Left ventricle myocardium superior (tissue), 1 donor: ENCODE measurements at regions not wholly inside any gene's neighbourhood (a gene's known extent, or its start where the extent isn't known, plus 50 kb on each side); places are given as distances from the start of the nearest gene placed in this dataset.
A peak's percentile ranks its signal among the peaks of the same experiment; 100 is the strongest.
"Not testable (repeated sequence)": the region's sequence is repeated elsewhere in the genome, so short reads cannot be mapped to it uniquely, and the experiment has no call there.

Source experiments
- ATAC-seq: fragments of 200-7000 bp; cut with Tn5 transposase; one replicate; pipeline ENCODE4 v1.9.1; 2020; ENCODE audit warnings: mild to moderate bottlenecking, moderate library complexity
- DNase-seq: peaks from one replicate; pipeline ENCODE4 v3.0.0-alpha.2; 2020
- intact Hi-C: fragments of 100-400 bp; cut with micrococcal nuclease; formaldehyde crosslinking; loops from one replicate; pipeline ENCODE4 v1.11.0; 2022
- donor health status: DM: no; HTN: yes; CAD: no; lungs with severe emphysema.

- ATAC-seq (peak; percentile 87), DNase-seq (peak; percentile 57)
- intact Hi-C loops, result no loop called here
Measured at GRCh38 chr16:58814348-58814801, 80.3 kb upstream of the GOT2 start.

GRCh38 chr16:58809213-58809612 lies 75.1 kb upstream of the GOT2 start:
- DNase-seq, result no peak
- ATAC-seq, result no peak
- intact Hi-C loops, result no loop called here

- ATAC-seq, result no peak
- no peak for DNase-seq
Measured at GRCh38 chr16:58807276-58807675, 73.2 kb upstream of the GOT2 start.

GRCh38 chr16:58801838-58802237 lies 67.7 kb upstream of the GOT2 start:
- DNase-seq (no peak), ATAC-seq (no peak)
- intact Hi-C loops, result no loop called here

More at GRCh38 chr16:58807276-58807675, 73.2 kb upstream of the GOT2 start:
- intact Hi-C loops, result no loop called here

GRCh38 chr16:58797137-58797801 lies 63.2 kb upstream of the GOT2 start:
- ATAC-seq (no peak), DNase-seq (no peak)
- intact Hi-C loops, result no loop called here

GRCh38 chr16:58793366-58793765 lies 59.2 kb upstream of the GOT2 start:
- ATAC-seq (no peak), DNase-seq (no peak)
- intact Hi-C loops, result no loop called here

- intact Hi-C loops, result no loop called here
- DNase-seq, result no peak
- ATAC-seq, result peak; percentile 86
Measured at GRCh38 chr16:58792188-58792587, 58.1 kb upstream of the GOT2 start.

- DNase-seq, intact Hi-C loops: not testable (repeated sequence)
- ATAC-seq, result peak; percentile 56
Measured at GRCh38 chr16:58790816-58791557, 56.9 kb upstream of the GOT2 start.

GRCh38 chr16:58789351-58789750 lies 55.2 kb upstream of the GOT2 start:
- DNase-seq (no peak), ATAC-seq (no peak)
- intact Hi-C loops, result no loop called here
